ENCODE measurements at regions not wholly inside any gene's neighbourhood (a gene's known extent, or its start where the extent isn't known, plus 50 kb on each side); places are given as distances from the start of the nearest gene placed in this dataset.

DNA sequence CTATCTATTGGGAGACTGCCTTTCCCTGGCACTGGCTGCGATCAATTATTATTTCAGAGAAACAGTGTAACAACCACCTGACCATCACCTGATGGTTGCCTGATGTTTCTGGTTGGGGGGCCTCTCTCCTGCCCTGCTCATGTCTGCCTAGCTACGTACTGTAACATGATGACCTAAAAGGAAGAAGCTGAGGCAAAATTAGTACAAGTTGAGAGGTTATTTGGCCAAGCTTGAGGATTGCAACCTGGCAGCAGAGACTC lies 58.3 kb downstream of the OLFML3 start:
- no peak for TF ChIP-seq CTCF (IDR thresholded peaks at IDR 0.05)
- no peak for TF ChIP-seq ZFX (IDR thresholded peaks at IDR 0.05; ENCODE audit: borderline replicate concordance)

Data from 22Rv1 (cell line).